HEK293 (cell line): ENCODE measurements at regions not wholly inside any gene's neighbourhood (a gene's known extent, or its start where the extent isn't known, plus 50 kb on each side); places are given as distances from the start of the nearest gene placed in this dataset.

Experiments
- CTCF ChIA-PET: fragments of 350-600 bp; formaldehyde crosslinking; extraction: SDS; loops from one replicate; lab custom pipeline; 2021; ENCODE audit warnings: antibody characterized with exemption; lab: Yijun Ruan, JAX
- POLR2A ChIA-PET: fragments of 300-600 bp; formaldehyde crosslinking; extraction: SDS; loops from one replicate; lab custom pipeline; 2020; ENCODE audit warnings: antibody characterized with exemption, inconsistent platforms; lab: Yijun Ruan, JAX
- H3K27ac ChIP-seq: fragments of 200-500 bp; sonication (Bioruptor generic); 2 replicates; pipeline ENCODE4 v1.5.1; 2014; ENCODE audit warnings: low read depth, low read length, control low read depth, inconsistent platforms; ENCODE audit errors: extremely low read depth
- H3K36me3 ChIP-seq, 2 experiments: fragments of 200-500 bp in 1 of 2; sonication (Bioruptor generic) in 1 of 2; 1 replicate in 1 of 2; 2 replicates in 1 of 2; pipeline ENCODE4 v1.5.1; 2014 to 2017; ENCODE audit warnings: inconsistent platforms in 2 of 2, low read length in 2 of 2; ENCODE audit not compliant: control insufficient read depth in 2 of 2, insufficient read depth in 1 of 2
- H3K4me1 ChIP-seq: fragments of 200-500 bp; sonication (Bioruptor generic); 2 replicates; pipeline ENCODE4 v1.5.1; 2014; ENCODE audit warnings: mild to moderate bottlenecking, low read length, inconsistent platforms; ENCODE audit not compliant: control insufficient read depth, insufficient read depth
- H3K4me3 ChIP-seq: 2 replicates; pipeline ENCODE4 v1.5.1; 2011; ENCODE audit warnings: low read depth, mild to moderate bottlenecking, control low read depth, low read length, moderate library complexity
- H3K9me3 ChIP-seq: fragments of 200-500 bp; sonication (Bioruptor generic); 2 replicates; pipeline ENCODE4 v1.5.1; 2014; ENCODE audit warnings: low read depth, low read length, inconsistent platforms; ENCODE audit not compliant: control insufficient read depth, insufficient read depth
- KLF16 ChIP-seq: fragments of 450-650 bp; formaldehyde crosslinking; IDR thresholded peaks from 2 replicates; pipeline ENCODE4 v1.5.1; 2017; ENCODE audit warnings: missing biosample characterization, missing genetic modification characterization
- PRDM1 ChIP-seq: fragments of 450-650 bp; formaldehyde crosslinking; IDR thresholded peaks from 2 replicates; pipeline ENCODE4; 2016; ENCODE audit warnings: missing biosample characterization, missing genetic modification characterization
- YY1 ChIP-seq: fragments of 450-650 bp; formaldehyde crosslinking; IDR thresholded peaks from 2 replicates; pipeline ENCODE4 v1.5.1; 2018; ENCODE audit warnings: missing biosample characterization, missing genetic modification characterization
- ZFHX2 ChIP-seq: fragments of 450-650 bp; formaldehyde crosslinking; conservative IDR thresholded peaks from 2 replicates; pipeline ENCODE4 v1.5.1; 2016; ENCODE audit warnings: missing biosample characterization, missing genetic modification characterization
- ZFP41 ChIP-seq: fragments of 450-650 bp; formaldehyde crosslinking; IDR thresholded peaks from 2 replicates; pipeline ENCODE4 v1.5.1; 2016; ENCODE audit warnings: missing biosample characterization, missing genetic modification characterization, borderline replicate concordance
- ZIC2 ChIP-seq: fragments of 450-650 bp; formaldehyde crosslinking; IDR thresholded peaks from 2 replicates; pipeline ENCODE4 v1.5.1; 2016; ENCODE audit warnings: missing biosample characterization, missing genetic modification characterization
- ZNF133 ChIP-seq: fragments of 450-650 bp; formaldehyde crosslinking; IDR thresholded peaks from 2 replicates; pipeline ENCODE4 v1.5.1; 2016; ENCODE audit warnings: missing biosample characterization, missing genetic modification characterization
- ZNF146 ChIP-seq: fragments of 450-650 bp; formaldehyde crosslinking; IDR thresholded peaks from 2 replicates; pipeline ENCODE4 v1.5.1; 2016; ENCODE audit warnings: missing biosample characterization, missing genetic modification characterization
- ZNF155 ChIP-seq: fragments of 450-650 bp; formaldehyde crosslinking; IDR thresholded peaks from 2 replicates; pipeline ENCODE4 v1.5.1; 2016; ENCODE audit warnings: missing biosample characterization, missing genetic modification characterization
- ZNF174 ChIP-seq: fragments of 450-650 bp; formaldehyde crosslinking; IDR thresholded peaks from 2 replicates; pipeline ENCODE4 v1.5.0; 2017; ENCODE audit warnings: missing biosample characterization, mild to moderate bottlenecking, missing genetic modification characterization
- ZNF19 ChIP-seq: fragments of 450-650 bp; formaldehyde crosslinking; IDR thresholded peaks from 2 replicates; pipeline ENCODE4; 2016; ENCODE audit warnings: missing biosample characterization, missing genetic modification characterization, low read depth
- ZNF221 ChIP-seq: fragments of 450-650 bp; formaldehyde crosslinking; IDR thresholded peaks from 2 replicates; pipeline ENCODE4 v1.5.1; 2017; ENCODE audit warnings: missing biosample characterization, missing genetic modification characterization, borderline replicate concordance
- ZNF223 ChIP-seq: fragments of 450-650 bp; formaldehyde crosslinking; IDR thresholded peaks from 2 replicates; pipeline ENCODE4 v1.5.1; 2016; ENCODE audit warnings: missing biosample characterization, missing genetic modification characterization
- ZNF248 ChIP-seq: fragments of 450-650 bp; formaldehyde crosslinking; IDR thresholded peaks from 2 replicates; pipeline ENCODE4 v1.5.1; 2017; ENCODE audit warnings: missing biosample characterization, missing genetic modification characterization
- ZNF302 ChIP-seq: fragments of 450-650 bp; formaldehyde crosslinking; IDR thresholded peaks from 2 replicates; pipeline ENCODE4 v1.5.1; 2016; ENCODE audit warnings: missing biosample characterization, missing genetic modification characterization, low read depth
- ZNF311 ChIP-seq: fragments of 450-650 bp; formaldehyde crosslinking; IDR thresholded peaks from 2 replicates; pipeline ENCODE4 v1.5.1; 2017; ENCODE audit warnings: missing biosample characterization, missing genetic modification characterization, borderline replicate concordance
- ZNF354C ChIP-seq: fragments of 450-650 bp; formaldehyde crosslinking; IDR thresholded peaks from 2 replicates; pipeline ENCODE4 v1.5.1; 2016; ENCODE audit warnings: missing biosample characterization, missing genetic modification characterization, low read depth, borderline replicate concordance
- ZNF426 ChIP-seq: fragments of 450-650 bp; formaldehyde crosslinking; IDR thresholded peaks from 2 replicates; pipeline ENCODE4 v1.5.1; 2017; ENCODE audit warnings: missing biosample characterization, missing genetic modification characterization, mild to moderate bottlenecking, inconsistent platforms, moderate library complexity
- ZNF624 ChIP-seq: fragments of 450-650 bp; formaldehyde crosslinking; IDR thresholded peaks from 2 replicates; pipeline ENCODE4 v1.5.1; 2017; ENCODE audit warnings: missing biosample characterization, missing genetic modification characterization
- ZNF664 ChIP-seq: fragments of 450-650 bp; formaldehyde crosslinking; IDR thresholded peaks from 2 replicates; pipeline ENCODE4 v1.5.1; 2016; ENCODE audit warnings: missing biosample characterization, missing genetic modification characterization
- ZNF677 ChIP-seq: fragments of 450-650 bp; IDR thresholded peaks from 2 replicates; pipeline ENCODE4 v1.5.0; 2018; ENCODE audit warnings: missing biosample characterization, mild to moderate bottlenecking, missing genetic modification characterization, moderate library complexity
- ZNF776 ChIP-seq: fragments of 450-650 bp; formaldehyde crosslinking; IDR thresholded peaks from 2 replicates; pipeline ENCODE4 v1.5.0; 2017; ENCODE audit warnings: missing biosample characterization, missing genetic modification characterization, borderline replicate concordance
- TF ChIP-seq, protein P1 (sequence below): fragments of 450-650 bp; formaldehyde crosslinking; IDR thresholded peaks from 2 replicates; pipeline ENCODE4 v1.5.1; 2016; ENCODE audit warnings: missing biosample characterization, missing genetic modification characterization
- TF ChIP-seq, protein P2 (sequence below): fragments of 450-650 bp; formaldehyde crosslinking; IDR thresholded peaks from 2 replicates; pipeline ENCODE4 v1.5.1; 2016; ENCODE audit warnings: missing biosample characterization, missing genetic modification characterization
- TF ChIP-seq, protein P3 (sequence below): fragments of 450-650 bp; formaldehyde crosslinking; conservative IDR thresholded peaks from 2 replicates; pipeline ENCODE4 v1.5.1; 2016; ENCODE audit warnings: low read depth, missing biosample characterization, missing genetic modification characterization
- TF ChIP-seq, protein P4 (sequence below): fragments of 450-650 bp; formaldehyde crosslinking; IDR thresholded peaks from 2 replicates; pipeline ENCODE4 v1.5.1; 2017; ENCODE audit warnings: missing biosample characterization, missing genetic modification characterization

DNA sequence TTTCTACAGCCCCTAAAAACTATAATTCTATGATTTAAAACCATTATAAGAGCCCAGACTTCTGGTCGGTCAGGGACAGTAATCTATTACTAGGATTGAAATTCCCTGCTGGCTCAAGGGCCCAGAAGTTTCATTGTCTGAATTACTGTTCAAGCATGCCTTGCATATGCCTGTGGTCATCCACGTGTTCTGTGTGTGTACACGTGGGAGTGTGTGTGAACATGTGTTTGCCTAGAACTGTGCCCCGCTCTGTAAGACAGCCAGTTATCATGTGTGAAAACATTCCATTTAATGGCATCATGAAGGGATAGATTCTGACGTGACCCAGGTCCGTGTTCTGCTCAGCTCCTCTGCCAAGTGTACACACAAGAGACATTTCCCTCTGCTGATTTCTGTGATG is 189.3 kb upstream of the NECTIN1 start:
- no peak overlapping the region for H3K4me3 ChIP-seq
- H3K27ac ChIP-seq = no peak overlapping the region
- no peaks in the 10 kb centered on the region for H3K36me3 ChIP-seq
- no peaks in the 10 kb centered on the region for H3K9me3 ChIP-seq
- TF ChIP-seq, protein P1, sequence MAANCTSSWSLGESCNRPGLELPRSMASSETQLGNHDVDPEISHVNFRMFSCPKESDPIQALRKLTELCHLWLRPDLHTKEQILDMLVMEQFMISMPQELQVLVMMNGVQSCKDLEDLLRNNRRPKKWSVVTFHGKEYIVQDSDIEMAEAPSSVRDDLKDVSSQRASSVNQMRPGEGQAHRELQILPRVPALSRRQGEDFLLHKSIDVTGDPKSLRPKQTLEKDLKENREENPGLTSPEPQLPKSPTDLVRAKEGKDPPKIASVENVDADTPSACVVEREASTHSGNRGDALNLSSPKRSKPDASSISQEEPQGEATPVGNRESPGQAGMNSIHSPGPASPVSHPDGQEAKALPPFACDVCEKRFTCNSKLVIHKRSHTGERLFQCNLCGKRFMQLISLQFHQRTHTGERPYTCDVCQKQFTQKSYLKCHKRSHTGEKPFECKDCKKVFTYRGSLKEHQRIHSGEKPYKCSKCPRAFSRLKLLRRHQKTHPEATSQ (tag by site-specific recombination) = no peak
- no peak for TF ChIP-seq ZNF624
- TF ChIP-seq, protein P2, sequence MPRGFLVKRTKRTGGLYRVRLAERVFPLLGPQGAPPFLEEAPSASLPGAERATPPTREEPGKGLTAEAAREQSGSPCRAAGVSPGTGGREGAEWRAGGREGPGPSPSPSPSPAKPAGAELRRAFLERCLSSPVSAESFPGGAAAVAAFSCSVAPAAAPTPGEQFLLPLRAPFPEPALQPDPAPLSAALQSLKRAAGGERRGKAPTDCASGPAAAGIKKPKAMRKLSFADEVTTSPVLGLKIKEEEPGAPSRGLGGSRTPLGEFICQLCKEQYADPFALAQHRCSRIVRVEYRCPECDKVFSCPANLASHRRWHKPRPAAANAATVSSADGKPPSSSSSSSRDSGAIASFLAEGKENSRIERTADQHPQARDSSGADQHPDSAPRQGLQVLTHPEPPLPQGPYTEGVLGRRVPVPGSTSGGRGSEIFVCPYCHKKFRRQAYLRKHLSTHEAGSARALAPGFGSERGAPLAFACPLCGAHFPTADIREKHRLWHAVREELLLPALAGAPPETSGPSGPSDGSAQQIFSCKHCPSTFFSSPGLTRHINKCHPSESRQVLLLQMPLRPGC (tag by site-specific recombination) = no peak
- TF ChIP-seq ZNF155 (tag by site-specific recombination) = no peak
- no peak for TF ChIP-seq ZFP41 (tag by site-specific recombination)
- no peak for TF ChIP-seq ZNF302
- TF ChIP-seq ZFHX2 (tag by site-specific recombination) = no peak
- TF ChIP-seq PRDM1 (tag by site-specific recombination) = no peak
- TF ChIP-seq ZIC2 (tag by site-specific recombination) = no peak
- no peak for TF ChIP-seq ZNF664 (tag by site-specific recombination)
- no peak for TF ChIP-seq ZNF19 (tag by site-specific recombination)
- no peak for TF ChIP-seq ZNF174 (tag by site-specific recombination)
- TF ChIP-seq, all 188 proteins: peak for 0
- H3K4me1 ChIP-seq = no peaks in the 10 kb centered on the region
- ChIA-PET POLR2A (interaction anchor here (0.6 kb wide), 1 partner anchor 1183 kb away, joined by 5 read pairs; no protein-coding TSS in a partner anchor), CTCF (no interaction called here)

DNA sequence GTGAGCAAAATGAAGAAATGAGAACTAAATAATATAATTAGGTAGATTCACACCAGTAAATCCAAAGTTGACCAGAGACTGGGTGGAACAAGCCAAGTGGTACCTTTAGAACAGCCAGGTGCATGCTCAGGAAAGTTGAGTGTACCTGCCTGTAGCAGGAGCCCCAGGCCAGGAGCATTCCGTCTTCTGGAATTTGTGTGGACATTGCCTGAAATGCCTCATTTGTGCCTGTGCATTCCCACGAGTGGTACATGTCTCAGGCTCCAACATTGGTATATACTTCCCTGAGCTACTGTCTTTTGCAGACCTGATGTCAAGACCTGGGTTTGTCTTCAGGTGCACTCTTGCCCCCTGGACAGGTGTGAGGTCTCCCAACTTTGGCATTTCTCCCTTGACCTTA is 187.6 kb upstream of the NECTIN1 start:
- no peaks in the 10 kb centered on the region for H3K9me3 ChIP-seq
- H3K36me3 ChIP-seq = no peaks in the 10 kb centered on the region
- ChIA-PET POLR2A (no interaction called here), CTCF (interaction anchor here (0.8 kb wide), 1 partner anchor 20 kb away, joined by 3 read pairs; no protein-coding TSS in a partner anchor)
- no peak overlapping the region for H3K27ac ChIP-seq
- H3K4me3 ChIP-seq = no peak overlapping the region
- TF ChIP-seq ZNF776 (no peak), YY1 (tag by site-specific recombination) (no peak), ZNF426 (tag by site-specific recombination) (no peak), KLF16 (tag by site-specific recombination) (no peak), ZNF354C (no peak), ZIC2 (tag by site-specific recombination) (no peak), ZNF223 (tag by site-specific recombination) (no peak), ZNF133 (no peak), ZNF146 (no peak), ZNF248 (tag by site-specific recombination) (no peak), ZNF311 (tag by site-specific recombination) (no peak), ZNF221 (tag by site-specific recombination) (no peak), ZNF677 (tag by site-specific recombination) (no peak)
- TF ChIP-seq, protein P3, sequence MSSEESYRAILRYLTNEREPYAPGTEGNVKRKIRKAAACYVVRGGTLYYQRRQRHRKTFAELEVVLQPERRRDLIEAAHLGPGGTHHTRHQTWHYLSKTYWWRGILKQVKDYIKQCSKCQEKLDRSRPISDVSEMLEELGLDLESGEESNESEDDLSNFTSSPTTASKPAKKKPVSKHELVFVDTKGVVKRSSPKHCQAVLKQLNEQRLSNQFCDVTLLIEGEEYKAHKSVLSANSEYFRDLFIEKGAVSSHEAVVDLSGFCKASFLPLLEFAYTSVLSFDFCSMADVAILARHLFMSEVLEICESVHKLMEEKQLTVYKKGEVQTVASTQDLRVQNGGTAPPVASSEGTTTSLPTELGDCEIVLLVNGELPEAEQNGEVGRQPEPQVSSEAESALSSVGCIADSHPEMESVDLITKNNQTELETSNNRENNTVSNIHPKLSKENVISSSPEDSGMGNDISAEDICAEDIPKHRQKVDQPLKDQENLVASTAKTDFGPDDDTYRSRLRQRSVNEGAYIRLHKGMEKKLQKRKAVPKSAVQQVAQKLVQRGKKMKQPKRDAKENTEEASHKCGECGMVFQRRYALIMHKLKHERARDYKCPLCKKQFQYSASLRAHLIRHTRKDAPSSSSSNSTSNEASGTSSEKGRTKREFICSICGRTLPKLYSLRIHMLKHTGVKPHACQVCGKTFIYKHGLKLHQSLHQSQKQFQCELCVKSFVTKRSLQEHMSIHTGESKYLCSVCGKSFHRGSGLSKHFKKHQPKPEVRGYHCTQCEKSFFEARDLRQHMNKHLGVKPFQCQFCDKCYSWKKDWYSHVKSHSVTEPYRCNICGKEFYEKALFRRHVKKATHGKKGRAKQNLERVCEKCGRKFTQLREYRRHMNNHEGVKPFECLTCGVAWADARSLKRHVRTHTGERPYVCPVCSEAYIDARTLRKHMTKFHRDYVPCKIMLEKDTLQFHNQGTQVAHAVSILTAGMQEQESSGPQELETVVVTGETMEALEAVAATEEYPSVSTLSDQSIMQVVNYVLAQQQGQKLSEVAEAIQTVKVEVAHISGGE = no peak
- TF ChIP-seq, protein P4, sequence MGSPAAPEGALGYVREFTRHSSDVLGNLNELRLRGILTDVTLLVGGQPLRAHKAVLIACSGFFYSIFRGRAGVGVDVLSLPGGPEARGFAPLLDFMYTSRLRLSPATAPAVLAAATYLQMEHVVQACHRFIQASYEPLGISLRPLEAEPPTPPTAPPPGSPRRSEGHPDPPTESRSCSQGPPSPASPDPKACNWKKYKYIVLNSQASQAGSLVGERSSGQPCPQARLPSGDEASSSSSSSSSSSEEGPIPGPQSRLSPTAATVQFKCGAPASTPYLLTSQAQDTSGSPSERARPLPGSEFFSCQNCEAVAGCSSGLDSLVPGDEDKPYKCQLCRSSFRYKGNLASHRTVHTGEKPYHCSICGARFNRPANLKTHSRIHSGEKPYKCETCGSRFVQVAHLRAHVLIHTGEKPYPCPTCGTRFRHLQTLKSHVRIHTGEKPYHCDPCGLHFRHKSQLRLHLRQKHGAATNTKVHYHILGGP (tag by site-specific recombination) = no peak
- no peaks in the 10 kb centered on the region for H3K4me1 ChIP-seq
